ENCODE measurements at regions not wholly inside any gene's neighbourhood (a gene's known extent, or its start where the extent isn't known, plus 50 kb on each side); places are given as distances from the start of the nearest gene placed in this dataset.
A peak's percentile ranks its signal among the peaks of the same experiment; 100 is the strongest.
"Not testable (repeated sequence)": the region's sequence is repeated elsewhere in the genome, so short reads cannot be mapped to it uniquely, and the experiment has no call there.

DNA sequence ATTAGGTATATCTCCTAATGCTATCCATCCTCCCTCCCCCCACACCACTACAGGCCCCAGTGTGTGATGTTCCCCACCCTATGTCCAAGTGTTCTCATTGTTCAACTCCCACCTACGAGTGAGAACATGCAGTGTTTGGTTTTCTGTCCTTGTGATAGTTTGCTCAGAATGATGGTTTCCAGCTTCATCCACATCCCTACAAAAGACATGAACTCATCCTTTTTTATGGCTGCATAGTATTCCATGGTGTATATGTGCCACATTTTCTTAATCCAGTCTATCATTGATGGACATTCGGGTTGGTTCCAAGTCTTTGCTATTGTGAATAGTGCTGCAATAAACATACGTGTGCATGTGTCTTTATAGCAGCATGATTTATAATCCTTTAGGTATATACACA lies 53.8 kb upstream of the HIVEP2 start:
- not testable (repeated sequence) for DNase-seq

DNA sequence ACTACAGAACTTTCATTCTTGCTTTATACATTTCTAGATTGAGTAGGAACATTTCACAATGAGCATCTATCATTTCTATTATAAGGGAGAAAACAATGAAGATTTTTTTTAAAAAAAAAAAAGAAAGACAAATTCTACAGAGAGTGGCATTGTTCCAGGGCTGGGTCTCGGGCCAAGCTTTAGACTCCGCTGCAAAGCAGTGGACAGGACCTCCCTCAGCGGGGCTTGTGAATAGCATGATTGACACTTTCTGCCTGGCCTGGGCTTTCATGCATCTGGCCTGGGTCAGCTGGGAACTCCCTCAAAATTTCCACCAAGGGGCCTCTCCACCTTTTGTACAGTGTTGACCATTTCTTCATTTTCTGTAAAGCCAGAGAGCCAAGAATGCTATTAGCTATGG lies 55.8 kb upstream of the HIVEP2 start:
- no peak for DNase-seq

DNA sequence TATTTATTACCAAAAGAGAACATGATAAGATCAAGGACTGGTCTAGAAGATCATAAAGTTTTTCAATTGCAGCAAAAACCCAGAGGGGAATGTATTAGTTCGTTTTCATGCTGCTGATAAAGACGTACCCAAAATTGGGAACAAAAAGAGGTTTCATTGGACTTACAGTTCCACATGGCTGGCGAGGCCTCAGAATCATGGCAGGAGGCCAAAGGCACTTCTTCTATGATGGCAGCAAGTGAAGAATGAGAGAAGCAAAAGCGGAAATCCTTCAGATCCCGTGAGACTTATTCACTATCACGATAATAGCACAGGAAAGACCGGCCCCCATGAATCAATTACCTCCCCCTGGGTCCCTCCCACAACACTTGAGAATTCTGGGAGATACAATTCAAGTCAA lies 57.7 kb upstream of the HIVEP2 start:
- DNase-seq: no peak

DNA sequence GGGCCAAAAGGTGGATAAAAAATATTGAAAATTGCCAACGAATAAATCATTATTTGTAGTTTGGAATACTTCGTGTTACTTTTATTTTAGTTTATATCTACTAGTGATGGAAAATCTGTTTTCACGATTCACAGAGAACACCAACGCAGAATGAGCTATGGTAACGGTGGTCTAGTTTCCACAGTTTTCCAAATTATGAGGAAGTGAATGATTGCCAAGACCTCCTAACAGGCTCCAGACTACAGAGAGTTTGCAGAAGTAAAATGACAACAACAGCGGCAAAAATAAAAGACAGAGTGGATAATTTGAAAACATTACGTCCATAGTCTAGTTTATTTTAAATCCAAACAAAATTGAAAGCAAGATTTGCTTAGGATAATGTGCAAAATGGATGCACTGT lies 57.0 kb upstream of the AIG1 start:
- peak in 2 of 4 experiments; percentile 14 to 24 for DNase-seq

DNA sequence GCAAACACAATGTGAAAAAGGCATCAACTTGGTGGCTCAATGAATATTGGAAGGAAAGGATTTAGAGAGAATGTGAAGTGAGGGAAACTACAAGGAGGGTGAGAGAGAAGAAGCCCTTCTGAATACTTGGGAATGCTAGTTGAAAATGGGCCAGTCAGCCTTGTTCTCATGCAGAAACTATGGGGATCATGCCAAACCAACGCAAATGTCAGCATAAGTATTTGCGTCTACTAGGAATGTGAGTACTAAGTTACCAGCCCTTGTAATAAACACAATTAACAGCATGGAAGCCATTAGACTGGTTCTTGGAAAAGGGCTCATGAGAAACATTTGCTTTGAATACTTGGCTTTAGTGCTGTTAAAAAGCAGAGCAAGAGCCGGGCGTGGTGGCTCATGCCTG lies 54.9 kb upstream of the AIG1 start:
- DNase-seq: no peak

DNA sequence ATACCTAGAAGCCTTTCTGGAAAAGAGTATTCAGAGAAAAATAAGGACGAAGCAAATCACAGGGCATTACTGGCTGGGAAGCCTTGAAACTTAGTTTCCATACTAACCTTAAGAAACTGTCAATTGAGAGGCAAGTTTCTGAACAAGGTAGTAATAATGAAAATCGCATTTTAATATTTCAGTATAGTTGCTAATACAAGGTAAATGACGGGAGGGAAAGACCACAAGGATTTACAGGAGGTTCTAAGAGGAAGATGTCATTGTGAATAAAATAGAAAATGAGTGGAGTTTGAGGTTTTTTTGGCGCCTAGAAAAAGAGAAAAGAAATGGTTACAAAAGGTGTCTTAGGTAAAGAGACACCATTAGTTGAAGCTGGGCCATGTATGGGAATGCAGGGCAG lies 53.9 kb upstream of the AIG1 start:
- DNase-seq: no peak

DNA sequence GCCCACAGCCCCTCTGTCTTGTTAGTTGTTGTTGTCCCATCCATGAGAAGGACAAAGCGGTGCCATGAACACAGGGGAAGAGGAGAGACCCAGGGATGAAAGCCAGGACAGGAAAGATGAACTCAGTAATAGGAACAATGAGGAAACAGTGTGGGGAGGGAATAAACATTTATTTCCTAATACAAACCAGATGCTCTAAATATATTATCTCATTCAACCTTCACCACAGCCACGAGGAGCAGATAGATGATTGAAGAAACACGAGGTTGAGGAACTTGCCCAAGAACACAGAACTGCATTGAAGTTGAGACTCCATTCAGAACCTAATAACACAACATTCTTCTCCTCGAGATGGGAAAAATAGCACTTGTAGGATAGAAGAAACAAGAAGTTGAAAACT lies 53.0 kb upstream of the AIG1 start:
- DNase-seq: peak; percentile 34 to 71 (median 40)

DNA sequence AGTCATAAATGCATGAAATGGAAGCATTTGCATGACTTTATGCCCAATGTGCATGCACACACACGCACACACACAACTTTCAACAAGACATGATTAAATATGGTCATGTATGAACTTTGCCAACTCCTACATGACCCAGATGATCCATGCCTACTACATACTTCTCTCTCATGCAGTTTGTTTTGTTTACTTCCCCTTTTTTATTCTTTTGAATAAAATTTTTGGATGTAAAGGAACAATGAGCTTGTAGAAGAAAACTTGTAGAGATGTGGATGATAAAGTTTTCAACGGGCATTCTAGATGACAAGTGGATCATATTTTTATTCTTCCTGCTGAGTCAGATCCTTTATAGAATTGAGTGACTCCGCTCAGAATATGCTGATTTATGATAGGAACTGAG lies 50.8 kb upstream of the AIG1 start:
- peak in 2 of 4 experiments; percentile 36 to 37 for DNase-seq

Measured in suppressor macrophage (primary cell).